UCSD-AML1 (cell line): ENCODE measurements at regions not wholly inside any gene's neighbourhood (a gene's known extent, or its start where the extent isn't known, plus 50 kb on each side); places are given as distances from the start of the nearest gene placed in this dataset.

Source experiments
- DNase-seq: peaks from one replicate; lab custom pipeline; 2025; ENCODE audit not compliant: unreplicated experiment; lab: John Stamatoyannopoulos, UW

- no peak for DNase-seq
Observed at GRCh38 chr6:47118611-47119010, 76.5 kb upstream of the ADGRF1 start.

GRCh38 chr6:47117314-47117713 is 75.2 kb upstream of the ADGRF1 start:
- no peak for DNase-seq

- DNase-seq = no peak
Observed at GRCh38 chr6:47116606-47117005, 74.5 kb upstream of the ADGRF1 start.

GRCh38 chr6:47116086-47116485 is 74.0 kb upstream of the ADGRF1 start:
- DNase-seq = no peak

GRCh38 chr6:47114460-47114859 is 72.3 kb upstream of the ADGRF1 start:
- no peak for DNase-seq

GRCh38 chr6:47112317-47112716 is 70.2 kb upstream of the ADGRF1 start:
- DNase-seq = no peak

GRCh38 chr6:47111685-47112084 is 69.6 kb upstream of the ADGRF1 start:
- DNase-seq = no peak

- DNase-seq = no peak
Observed at GRCh38 chr6:47109281-47109680, 67.1 kb upstream of the ADGRF1 start.

- DNase-seq = no peak
Observed at GRCh38 chr6:47106721-47107197, 64.6 kb upstream of the ADGRF1 start.

- no peak for DNase-seq
Observed at GRCh38 chr6:47106216-47106615, 64.1 kb upstream of the ADGRF1 start.

- DNase-seq = no peak
Observed at GRCh38 chr6:47105469-47106178, 63.5 kb upstream of the ADGRF1 start.

- DNase-seq = no peak
Observed at GRCh38 chr6:47103931-47104330, 61.8 kb upstream of the ADGRF1 start.

- no peak for DNase-seq
Observed at GRCh38 chr6:47102331-47102730, 60.2 kb upstream of the ADGRF1 start.

GRCh38 chr6:47098570-47098993 is 56.5 kb upstream of the ADGRF1 start:
- DNase-seq = no peak

GRCh38 chr6:47097092-47097945 is 55.2 kb upstream of the ADGRF1 start:
- DNase-seq = peak; percentile 32

- no peak for DNase-seq
Observed at GRCh38 chr6:47096211-47096895, 54.2 kb upstream of the ADGRF1 start.

GRCh38 chr6:47094241-47094925 is 52.3 kb upstream of the ADGRF1 start:
- no peak for DNase-seq

GRCh38 chr6:47093169-47093568 is 51.0 kb upstream of the ADGRF1 start:
- DNase-seq = no peak

- no peak for DNase-seq
Observed at GRCh38 chr6:47091886-47092668, 49.9 kb upstream of the ADGRF1 start.
